ENCODE measurements at regions not wholly inside any gene's neighbourhood (a gene's known extent, or its start where the extent isn't known, plus 50 kb on each side); places are given as distances from the start of the nearest gene placed in this dataset.

GRCh38 chr10:45059632-45060031 is 58.9 kb downstream of the ZNF22 start:
- TF ChIP-seq CTCF (IDR thresholded peaks at IDR 0.05) (no peak), EP300 (IDR thresholded peaks at IDR 0.05) (no peak), POLR2A (IDR thresholded peaks at IDR 0.05) (no peak), POLR2AphosphoS5 (IDR thresholded peaks at IDR 0.05) (no peak)

Data from upper lobe of left lung (tissue), 4 donors.